HG03342 (cell line): ENCODE measurements at regions not wholly inside any gene's neighbourhood (a gene's known extent, or its start where the extent isn't known, plus 50 kb on each side); places are given as distances from the start of the nearest gene placed in this dataset.
A peak's percentile ranks its signal among the peaks of the same experiment; 100 is the strongest.

ENCODE experiments used
- ATAC-seq: cut with Tn5 transposase; IDR thresholded peaks from one replicate; pipeline ENCODE4 v1.9.1; 2021; ENCODE audit warnings: mild to moderate bottlenecking, moderate library complexity; ENCODE audit not compliant: unreplicated experiment

- no peak for ATAC-seq
Observed at GRCh38 chr13:31049833-31050232, 111.9 kb downstream of the HSPH1 start.

DNA sequence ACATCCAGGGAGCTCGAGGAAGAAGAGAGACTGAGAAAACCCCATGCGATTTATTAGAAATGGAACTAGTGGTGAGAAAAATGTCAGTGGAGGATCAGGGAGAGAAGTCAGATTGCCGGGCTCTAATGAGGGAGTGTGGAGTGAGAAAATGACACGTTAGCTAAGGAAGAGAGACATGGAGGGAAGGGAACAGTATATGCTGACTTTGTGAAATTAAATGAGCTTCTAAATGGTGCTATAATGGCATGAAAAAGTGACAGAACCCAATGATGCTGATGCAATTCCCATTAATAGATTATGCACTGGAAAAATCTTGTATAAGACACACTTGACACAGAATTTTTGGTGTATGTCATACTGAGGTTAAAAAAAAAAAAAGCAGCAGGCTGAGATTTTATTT lies 112.6 kb downstream of the HSPH1 start:
- ATAC-seq, result no peak

DNA sequence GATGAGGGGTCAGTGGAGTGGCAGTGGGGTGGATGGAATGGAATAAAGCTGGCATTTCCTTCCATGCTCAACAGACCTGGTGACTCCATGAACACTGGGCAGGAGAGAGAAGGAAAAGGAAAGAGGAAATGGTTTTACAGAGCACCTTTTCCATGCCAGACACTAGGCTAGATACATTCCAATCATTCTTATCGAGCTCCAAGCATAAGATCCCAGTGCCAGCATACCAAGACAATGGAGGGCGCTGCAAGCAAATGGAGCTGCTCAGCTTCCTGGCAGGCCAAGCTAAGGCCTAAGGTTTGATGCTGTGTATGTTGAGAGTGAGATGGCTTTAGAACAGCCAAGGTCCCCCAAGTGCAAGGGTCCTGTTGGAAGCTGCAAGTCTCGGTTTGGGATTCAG lies 113.2 kb downstream of the HSPH1 start:
- ATAC-seq, result no peak

GRCh38 chr13:31046711-31047279 lies 114.3 kb downstream of the TEX26 start:
- no peak for ATAC-seq

GRCh38 chr13:31045286-31046081 lies 113.0 kb downstream of the TEX26 start:
- ATAC-seq, result peak; percentile 42

GRCh38 chr13:31044364-31045285 lies 112.2 kb downstream of the TEX26 start:
- ATAC-seq, result peak; percentile 82

- no peak for ATAC-seq
Observed at GRCh38 chr13:31043957-31044356, 111.5 kb downstream of the TEX26 start.

GRCh38 chr13:31042481-31043165 lies 110.2 kb downstream of the TEX26 start:
- no peak for ATAC-seq

GRCh38 chr13:31042049-31042448 lies 109.6 kb downstream of the TEX26 start:
- no peak for ATAC-seq

DNA sequence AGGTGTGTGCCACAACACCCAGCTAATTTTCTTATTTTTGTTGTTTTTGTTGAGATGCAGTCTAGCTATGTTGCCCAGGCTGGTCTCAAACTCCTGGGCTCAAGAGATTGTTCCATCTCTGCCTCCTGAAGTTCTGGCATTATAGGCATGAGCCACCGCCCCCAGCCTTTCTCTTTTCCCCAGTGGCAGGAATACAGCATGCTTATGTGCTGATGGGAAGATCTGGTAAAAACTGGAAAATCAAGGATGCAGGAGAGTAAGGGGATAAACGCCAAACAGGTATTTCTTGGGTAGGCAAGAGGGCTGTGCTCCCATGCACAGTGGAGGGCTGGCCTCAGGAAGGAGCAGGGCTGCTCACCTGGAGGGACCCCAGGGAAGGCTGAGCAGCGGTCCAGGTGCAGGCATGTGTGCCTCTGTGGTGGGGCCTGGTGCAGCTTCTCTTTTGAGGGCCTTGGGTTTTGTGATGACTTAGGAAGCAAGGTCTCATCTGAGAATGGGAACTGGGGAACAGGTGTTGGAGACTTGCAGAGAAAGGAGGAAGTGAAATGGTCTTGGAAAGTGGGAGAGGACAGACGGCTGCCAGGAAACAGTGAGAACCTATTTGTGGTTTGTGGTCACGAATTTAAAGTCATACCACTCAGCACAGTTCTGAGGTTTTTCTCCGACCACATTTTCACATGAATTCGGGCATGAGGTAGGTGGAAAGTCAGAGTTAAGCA lies 106.5 kb downstream of the TEX26 start:
- peak; percentile 67 for ATAC-seq

DNA sequence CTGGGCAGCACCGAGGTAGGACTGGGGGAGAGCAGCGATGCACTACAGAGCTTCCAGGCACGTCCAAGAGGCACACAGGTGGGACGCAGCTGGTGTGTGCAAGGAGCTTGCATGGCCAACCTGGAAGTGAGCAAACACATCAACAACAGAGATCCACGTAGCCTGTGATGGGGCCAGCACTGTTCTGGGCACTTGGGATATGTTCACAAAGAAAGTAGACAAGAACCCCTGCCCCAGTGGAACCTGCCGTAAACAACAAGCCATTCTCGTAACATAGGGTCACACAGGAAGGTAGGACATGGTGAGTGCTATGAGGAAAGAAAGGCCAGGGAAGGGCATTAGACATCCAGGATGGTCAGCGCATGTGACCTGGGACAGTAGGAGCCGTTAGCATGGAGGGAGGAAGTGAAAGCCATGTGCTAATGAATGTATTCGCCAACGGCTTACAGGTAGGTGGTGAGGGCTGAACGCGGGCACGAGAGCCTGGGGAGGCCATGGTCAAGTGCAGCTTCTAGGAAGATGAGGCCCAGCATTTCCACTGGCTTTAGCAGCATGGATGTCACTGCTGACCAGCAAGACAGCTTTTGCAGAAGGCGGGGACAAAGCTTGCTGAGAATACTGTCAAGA lies 105.5 kb downstream of the TEX26 start:
- ATAC-seq, result no peak

DNA sequence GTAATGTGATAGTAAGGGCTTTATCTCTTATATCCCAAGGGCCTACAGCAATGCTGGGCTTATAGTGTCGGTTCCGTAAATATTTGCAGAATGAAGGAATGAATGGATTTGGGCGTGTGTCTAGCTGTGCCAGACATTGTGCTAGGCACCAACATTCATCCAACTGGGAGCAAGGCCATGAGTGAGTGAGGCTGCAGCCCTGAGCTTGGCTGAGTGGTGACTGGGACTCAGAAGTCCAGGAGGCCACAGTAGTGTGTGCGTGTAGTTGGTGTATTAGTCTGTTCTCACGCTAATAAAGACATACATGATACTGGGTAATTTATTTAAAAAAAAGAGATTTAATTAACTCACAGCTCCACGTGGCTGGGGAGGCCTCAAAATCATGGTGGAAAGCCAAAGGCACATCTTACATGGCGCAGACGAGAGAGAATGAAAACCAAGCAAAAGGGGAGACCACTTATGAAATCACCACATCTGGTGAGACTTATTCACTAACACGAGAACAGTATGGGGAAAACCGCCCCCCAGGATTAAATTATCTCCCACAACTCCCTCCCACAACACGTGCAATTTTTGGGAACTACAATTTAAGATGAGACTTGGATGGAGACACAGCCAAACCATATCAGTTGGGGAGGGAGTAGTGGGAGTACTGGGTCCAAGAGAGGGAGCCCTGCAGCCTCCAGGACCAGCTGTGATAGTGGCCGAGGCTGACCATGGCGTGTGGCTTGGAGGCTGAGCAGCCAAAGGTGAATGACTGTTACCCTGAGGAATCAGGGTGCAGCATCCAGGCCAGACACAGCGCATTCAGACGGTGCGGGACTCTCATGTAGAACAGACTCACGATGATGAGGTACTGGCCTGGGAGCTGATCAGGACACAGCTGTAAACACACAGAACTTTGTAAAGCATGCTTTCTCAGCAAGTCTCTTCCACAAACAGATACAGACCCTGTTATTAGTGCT lies 104.6 kb downstream of the TEX26 start:
- no peak for ATAC-seq

- ATAC-seq, result no peak
Observed at GRCh38 chr13:31035185-31035965, 102.9 kb downstream of the TEX26 start.

- ATAC-seq, result no peak
Observed at GRCh38 chr13:31032528-31033113, 100.2 kb downstream of the TEX26 start.

DNA sequence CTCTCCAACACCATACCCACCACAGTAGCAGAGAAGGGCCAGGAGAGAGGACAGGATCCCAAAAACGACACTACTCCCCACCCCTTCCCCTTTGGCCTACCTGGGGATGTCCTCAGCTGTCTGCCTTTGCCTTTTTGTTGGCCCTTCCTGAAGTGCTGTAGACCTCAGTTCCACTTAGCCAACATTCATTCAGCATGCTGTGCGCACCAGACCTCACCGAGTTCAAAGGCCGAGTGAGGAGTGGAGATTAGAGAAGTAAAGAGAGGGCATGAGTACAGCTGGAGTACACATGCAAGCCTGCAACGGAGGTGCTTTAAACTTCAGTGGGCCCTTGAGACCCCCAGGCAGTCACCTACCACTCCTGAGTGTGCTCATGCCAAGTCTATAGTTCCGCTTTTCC lies 99.0 kb downstream of the TEX26 start:
- no peak for ATAC-seq

DNA sequence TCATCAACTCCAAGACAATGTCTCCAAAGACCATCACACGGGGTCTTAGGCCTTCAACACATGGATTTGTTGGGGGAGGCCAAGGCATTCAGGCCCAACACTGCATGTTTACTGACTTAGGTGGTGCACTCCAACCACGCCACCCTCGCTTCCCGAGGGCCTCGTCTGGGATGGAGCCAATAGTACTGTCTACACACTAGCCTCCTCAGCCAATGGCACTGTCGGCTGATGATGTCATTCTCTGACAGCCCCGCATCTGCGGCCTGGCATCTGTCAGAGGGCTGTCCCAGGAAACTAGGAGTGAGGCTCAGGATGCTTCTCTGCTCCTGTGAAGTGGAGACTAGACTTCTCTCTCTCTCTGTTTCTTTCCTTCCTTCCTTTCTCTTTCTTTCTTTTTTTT lies 96.6 kb downstream of the TEX26 start:
- ATAC-seq, result no peak

- no peak for ATAC-seq
Observed at GRCh38 chr13:31027136-31027535, 94.7 kb downstream of the TEX26 start.
